ENCODE measurements at regions not wholly inside any gene's neighbourhood (a gene's known extent, or its start where the extent isn't known, plus 50 kb on each side); places are given as distances from the start of the nearest gene placed in this dataset.
"Not testable (repeated sequence)": the region's sequence is repeated elsewhere in the genome, so short reads cannot be mapped to it uniquely, and the experiment has no call there.

- no peaks in the 10 kb centered on the region for H3K9me3 ChIP-seq (ENCODE audit: low read length)
- no peaks in the 10 kb centered on the region for H3K36me3 ChIP-seq (ENCODE audit: insufficient read depth, low read length)
- no peak overlapping the region for H3K4me2 ChIP-seq (ENCODE audit: low read length)
- no peaks in the 10 kb centered on the region for H4K20me1 ChIP-seq (ENCODE audit: insufficient read depth)
- H3K27me3 ChIP-seq (ENCODE audit: insufficient read depth, low read depth, low read length): no peaks in the 10 kb centered on the region
- TF ChIP-seq POLR2AphosphoS5 (IDR thresholded peaks at IDR 0.05) (no peak), TAF1 (IDR thresholded peaks at IDR 0.05; ENCODE audit: low read depth) (no peak)
- H3K9me2 ChIP-seq (ENCODE audit: insufficient read depth, low read length): no peaks in the 10 kb centered on the region
- no peaks in the 10 kb centered on the region for H3F3A ChIP-seq (ENCODE audit: insufficient read depth, low read length, poor library complexity, severe bottlenecking)
- H3K9ac ChIP-seq (ENCODE audit: low read length): no peak overlapping the region
- H3K79me2 ChIP-seq (replicated peaks; ENCODE audit: insufficient read depth, low read length): no peaks in the 10 kb centered on the region
- no peak overlapping the region for H3K4me3 ChIP-seq (ENCODE audit: low read length)
- no peak overlapping the region for H2AFZ ChIP-seq (ENCODE audit: low read depth, low read length)
- H3K27ac ChIP-seq (ENCODE audit: low read length): no peak overlapping the region
Observed at GRCh38 chr6:51203504-51203903, 384.8 kb downstream of the TFAP2B start.

GRCh38 chr6:51206686-51207085, 388.0 kb downstream of the TFAP2B start:
- not testable (repeated sequence) for H3K4me2 ChIP-seq (ENCODE audit: low read length); H3K36me3 ChIP-seq (ENCODE audit: insufficient read depth, low read length); H3K4me3 ChIP-seq (ENCODE audit: low read length); H3K9me2 ChIP-seq (ENCODE audit: insufficient read depth, low read length); H3K9me3 ChIP-seq (ENCODE audit: low read length); H2AFZ ChIP-seq (ENCODE audit: low read depth, low read length); H4K20me1 ChIP-seq (ENCODE audit: insufficient read depth); H3K27ac ChIP-seq (ENCODE audit: low read length); H3K27me3 ChIP-seq (ENCODE audit: insufficient read depth, low read depth, low read length); H3K9ac ChIP-seq (ENCODE audit: low read length); H3F3A ChIP-seq (ENCODE audit: insufficient read depth, low read length, poor library complexity, severe bottlenecking); H3K79me2 ChIP-seq (replicated peaks; ENCODE audit: insufficient read depth, low read length)

GRCh38 chr6:51209651-51210050, 391.0 kb downstream of the TFAP2B start:
- H3K36me3 ChIP-seq (ENCODE audit: insufficient read depth, low read length): no peaks in the 10 kb centered on the region
- no peaks in the 10 kb centered on the region for H3K79me2 ChIP-seq (replicated peaks; ENCODE audit: insufficient read depth, low read length)
- no peaks in the 10 kb centered on the region for H3K9me2 ChIP-seq (ENCODE audit: insufficient read depth, low read length)
- H3K4me3 ChIP-seq (ENCODE audit: low read length): no peak overlapping the region
- TF ChIP-seq REST (IDR thresholded peaks at IDR 0.05; ENCODE audit: borderline replicate concordance) (no peak), CTCF (IDR thresholded peaks at IDR 0.05; ENCODE audit: poor library complexity, severe bottlenecking) (no peak), MXI1 (conservative IDR thresholded peaks at IDR 0.05; ENCODE audit: poor library complexity, severe bottlenecking) (no peak), TAF1 (IDR thresholded peaks at IDR 0.05; ENCODE audit: low read depth) (no peak), RAD21 (conservative IDR thresholded peaks at IDR 0.05) (no peak), EZH2 (IDR thresholded peaks at IDR 0.05; ENCODE audit: borderline replicate concordance, insufficient read depth, low read length, poor library complexity, severe bottlenecking) (no peak), SMC3 (conservative IDR thresholded peaks at IDR 0.05; ENCODE audit: poor library complexity) (no peak), EP300 (conservative IDR thresholded peaks at IDR 0.05; ENCODE audit: poor library complexity, severe bottlenecking) (no peak), POLR2AphosphoS5 (IDR thresholded peaks at IDR 0.05) (no peak)
- no peaks in the 10 kb centered on the region for H3K9me3 ChIP-seq (ENCODE audit: low read length)
- peaks cover 5% of the 10 kb centered on the region for H3K27me3 ChIP-seq (ENCODE audit: insufficient read depth, low read depth, low read length)
- H2AFZ ChIP-seq (ENCODE audit: low read depth, low read length): no peak overlapping the region
- H3K27ac ChIP-seq (ENCODE audit: low read length): no peak overlapping the region
- no peak overlapping the region for H3K4me2 ChIP-seq (ENCODE audit: low read length)
- H3F3A ChIP-seq (ENCODE audit: insufficient read depth, low read length, poor library complexity, severe bottlenecking): no peaks in the 10 kb centered on the region
- H4K20me1 ChIP-seq (ENCODE audit: insufficient read depth): no peaks in the 10 kb centered on the region
- no peak overlapping the region for H3K9ac ChIP-seq (ENCODE audit: low read length)

Measured in neural cell (in vitro differentiated cells).